BLaER1 treated with 17β-estradiol and CSF1 and Interleukin-3, amounts not matched to agents 10 nM and 100 nM (cell line): ENCODE measurements at regions not wholly inside any gene's neighbourhood (a gene's known extent, or its start where the extent isn't known, plus 50 kb on each side); places are given as distances from the start of the nearest gene placed in this dataset.

ENCODE experiments used
- H3K27ac ChIP-seq, 11 experiments: shearing (Covaris generic); formaldehyde crosslinking; 2 replicates each; pipeline ENCODE4 v1.8.1; 2022
- H3K27me3 ChIP-seq, 11 experiments: shearing (Covaris generic); formaldehyde crosslinking; 2 replicates each; pipeline ENCODE4 v1.8.1; 2022
- H3K36me3 ChIP-seq, 11 experiments: shearing (Covaris generic); formaldehyde crosslinking; 2 replicates each; pipeline ENCODE4 v1.8.1; 2022
- H3K4me1 ChIP-seq, 10 experiments: shearing (Covaris generic); formaldehyde crosslinking; 2 replicates each; pipeline ENCODE4 v1.8.1; 2022
- H3K4me2 ChIP-seq, 11 experiments: shearing (Covaris generic); formaldehyde crosslinking; 2 replicates each; pipeline ENCODE4 v1.8.1; 2022
- H3K4me3 ChIP-seq, 10 experiments: shearing (Covaris generic); formaldehyde crosslinking; 2 replicates each; pipeline ENCODE4 v1.8.1; 2022
- H3K9ac ChIP-seq, 11 experiments: shearing (Covaris generic); formaldehyde crosslinking; 2 replicates each; pipeline ENCODE4 v1.8.1; 2022
- H3K9me3 ChIP-seq, 11 experiments: shearing (Covaris generic); formaldehyde crosslinking; replicated peaks in 1 of 11; 2 replicates each; pipeline ENCODE4 v1.8.1; 2022
- H4K20me1 ChIP-seq, 11 experiments: shearing (Covaris generic); formaldehyde crosslinking; 2 replicates each; pipeline ENCODE4 v1.8.1; 2022
- Cebpa-rat ChIP-seq, 11 experiments: shearing (Covaris generic); IDR thresholded peaks; 2 replicates each; pipeline ENCODE4 v1.8.1; 2022

DNA sequence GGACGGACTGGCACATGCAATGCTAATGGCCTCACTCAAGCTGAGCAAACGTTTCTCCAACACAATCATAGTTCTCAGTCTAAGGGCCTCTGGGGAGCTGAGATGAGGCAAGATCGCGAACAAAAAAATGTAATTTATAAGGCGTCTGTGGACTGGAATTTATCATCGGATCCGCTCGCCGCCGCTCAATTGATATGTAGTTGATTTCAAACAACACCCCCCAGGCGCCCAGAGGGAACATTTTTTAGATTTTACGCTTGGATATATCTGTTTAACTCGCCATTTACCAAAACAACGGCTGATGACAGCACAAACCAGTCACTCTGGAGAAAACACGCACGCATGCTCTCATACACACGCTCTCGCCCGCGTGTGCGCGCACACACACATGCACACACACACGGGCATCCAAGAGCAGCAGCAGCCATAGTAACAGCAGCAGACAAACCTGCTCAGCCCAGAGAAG, 335.8 kb downstream of the SMAD2 start:
- Histone ChIP-seq H3K9me3 (peaks cover 12 to 17% (median 15%) of the 10 kb centered on the region in 11 experiments; a peak in 19 of 22 replicates), H3K9ac (no peak overlapping the region), H3K27ac (no peak overlapping the region), H3K36me3 (no peaks in the 10 kb centered on the region), H3K4me3 (no peak overlapping the region), H3K4me1 (peaks cover 0 to 10% (median 6%) of the 10 kb centered on the region in 10 experiments; a peak in 11 of 20 replicates), H3K4me2 (no peak overlapping the region), H3K27me3 (peaks cover 0 to 10% (median 7%) of the 10 kb centered on the region in 11 experiments; a peak in 9 of 22 replicates), H4K20me1 (no peaks in the 10 kb centered on the region)
- TF ChIP-seq Cebpa-rat (IDR thresholded peaks at IDR 0.05), result no peak

DNA sequence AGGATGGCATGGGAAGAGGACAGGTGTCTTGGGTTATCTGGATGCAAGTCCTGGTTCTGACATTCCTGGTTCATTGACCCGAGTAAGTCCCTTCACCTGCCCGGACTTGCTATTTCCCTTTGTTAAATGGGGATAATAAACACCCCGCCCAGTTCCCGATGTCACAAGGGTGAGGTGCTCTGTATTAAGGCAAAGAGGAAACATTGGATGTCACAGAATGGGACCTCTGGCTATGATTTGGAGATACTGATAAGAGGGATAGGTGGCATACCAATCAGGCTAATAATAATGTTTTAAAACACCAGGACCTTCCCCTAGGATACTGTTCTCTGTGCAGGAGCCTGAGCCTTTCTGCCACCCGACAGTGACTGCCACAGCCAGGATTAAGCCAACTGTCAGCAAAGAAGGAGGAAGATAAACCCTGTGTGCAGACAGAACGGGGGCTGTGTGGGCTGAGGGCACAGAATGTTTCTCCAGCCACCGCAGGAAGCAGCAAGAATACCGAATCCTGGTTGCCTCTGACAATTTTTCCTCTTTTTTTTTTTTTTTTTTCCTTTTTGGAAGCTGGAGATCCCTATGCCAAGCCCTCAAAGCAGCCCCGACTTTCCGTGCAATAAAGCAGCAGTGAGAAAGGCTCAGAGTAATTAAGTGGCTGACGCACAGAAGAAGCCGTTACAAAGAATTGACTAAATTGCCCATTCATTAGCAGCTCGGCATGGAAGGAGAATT, 336.6 kb downstream of the SMAD2 start:
- H3K9ac ChIP-seq, result no peak overlapping the region
- H4K20me1 ChIP-seq, result no peaks in the 10 kb centered on the region
- no peak overlapping the region for H3K27ac ChIP-seq
- no peaks in the 10 kb centered on the region for H3K36me3 ChIP-seq
- no peak for TF ChIP-seq Cebpa-rat (IDR thresholded peaks at IDR 0.05)
- H3K4me1 ChIP-seq, result peaks cover 0 to 10% (median 6%) of the 10 kb centered on the region in 10 experiments; a peak in 11 of 20 replicates
- no peak overlapping the region for H3K4me3 ChIP-seq
- H3K27me3 ChIP-seq, result peaks cover 0 to 10% (median 7%) of the 10 kb centered on the region in 11 experiments; a peak in 9 of 22 replicates
- no peak overlapping the region for H3K4me2 ChIP-seq
- H3K9me3 ChIP-seq, result peaks cover 12 to 17% (median 15%) of the 10 kb centered on the region in 11 experiments; a peak in 19 of 22 replicates

DNA sequence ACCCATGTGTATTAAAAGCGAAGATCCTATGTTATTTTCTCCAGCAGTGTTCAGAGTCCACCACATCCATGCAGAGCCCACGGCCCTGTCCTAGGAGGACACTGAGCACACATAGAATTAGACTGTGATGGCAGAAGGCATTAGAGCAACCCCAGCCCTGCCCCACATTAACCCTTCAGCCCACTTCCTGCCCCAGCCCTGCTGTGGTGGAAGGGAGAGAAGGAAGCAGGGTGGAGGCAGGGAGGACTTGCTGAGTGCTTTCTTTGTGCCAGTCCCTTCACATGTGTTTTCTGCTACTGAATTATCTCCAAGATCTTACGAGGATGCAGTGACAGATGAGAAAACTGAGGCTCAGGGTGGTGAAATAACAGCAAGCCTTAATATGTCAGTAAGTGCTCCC, 339.0 kb downstream of the SMAD2 start:
- H3K36me3 ChIP-seq, result no peaks in the 10 kb centered on the region
- H3K9me3 ChIP-seq, result peaks cover 12 to 17% (median 15%) of the 10 kb centered on the region in 11 experiments; a peak in 19 of 22 replicates
- H3K27ac ChIP-seq, result no peak overlapping the region
- H3K4me2 ChIP-seq, result peak overlapping the region in 5 of 11 experiments; percentile 14 to 27 (median 15); a peak in 4 of 22 replicates
- H3K4me3 ChIP-seq, result no peak overlapping the region
- H4K20me1 ChIP-seq, result no peaks in the 10 kb centered on the region
- H3K9ac ChIP-seq, result no peak overlapping the region
- H3K4me1 ChIP-seq, result peaks cover 0 to 10% (median 6%) of the 10 kb centered on the region in 10 experiments; a peak in 11 of 20 replicates
- TF ChIP-seq Cebpa-rat (IDR thresholded peaks at IDR 0.05), result no peak
- peaks cover 0 to 10% (median 7%) of the 10 kb centered on the region in 11 experiments; a peak in 9 of 22 replicates for H3K27me3 ChIP-seq

DNA sequence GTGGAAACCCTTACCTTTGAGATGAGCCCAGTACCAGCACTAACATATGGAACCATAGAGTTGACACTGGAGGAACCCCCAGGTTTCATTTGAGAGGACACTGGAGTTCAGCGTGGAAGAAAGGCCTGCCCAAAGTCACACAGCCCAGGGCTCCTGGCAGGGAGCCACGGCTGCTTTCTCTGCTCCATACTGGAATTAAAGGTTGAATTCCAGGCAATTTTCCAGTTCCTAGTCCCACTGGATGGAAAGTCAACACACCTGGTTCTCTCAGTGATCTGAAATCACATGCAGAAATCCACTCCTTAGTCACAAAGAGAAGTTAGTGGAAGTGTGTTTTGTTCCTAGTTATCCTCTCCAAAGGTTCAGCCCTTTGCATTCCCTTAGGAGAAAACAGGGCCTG, 336.1 kb upstream of the SKOR2 start:
- Histone ChIP-seq H3K9ac (no peak overlapping the region), H3K27me3 (no peaks in the 10 kb centered on the region)

GRCh38 chr18:47586418-47587070, 335.1 kb upstream of the SKOR2 start:
- Histone ChIP-seq H3K9ac (no peak overlapping the region), H3K27ac (no peak overlapping the region), H3K4me2 (no peak overlapping the region), H4K20me1 (no peaks in the 10 kb centered on the region), H3K36me3 (no peaks in the 10 kb centered on the region), H3K4me1 (peaks cover 0 to 5% (median 3%) of the 10 kb centered on the region in 10 experiments; a peak in 11 of 20 replicates), H3K4me3 (no peak overlapping the region), H3K9me3 (no peaks in the 10 kb centered on the region; a peak in 1 of 22 replicates), H3K27me3 (no peaks in the 10 kb centered on the region)
- no peak for TF ChIP-seq Cebpa-rat (IDR thresholded peaks at IDR 0.05)

More for the DNA sequence above, 336.1 kb upstream of the SKOR2 start:
- TF ChIP-seq Cebpa-rat (IDR thresholded peaks at IDR 0.05), result no peak
- no peak overlapping the region for H3K4me2 ChIP-seq
- peaks cover 0 to 10% (median 6%) of the 10 kb centered on the region in 10 experiments; a peak in 11 of 20 replicates for H3K4me1 ChIP-seq
- no peaks in the 10 kb centered on the region; a peak in 1 of 22 replicates for H3K9me3 ChIP-seq
- H3K36me3 ChIP-seq, result no peaks in the 10 kb centered on the region
- no peak overlapping the region for H3K4me3 ChIP-seq
- H3K27ac ChIP-seq, result no peak overlapping the region
- H4K20me1 ChIP-seq, result no peaks in the 10 kb centered on the region

DNA sequence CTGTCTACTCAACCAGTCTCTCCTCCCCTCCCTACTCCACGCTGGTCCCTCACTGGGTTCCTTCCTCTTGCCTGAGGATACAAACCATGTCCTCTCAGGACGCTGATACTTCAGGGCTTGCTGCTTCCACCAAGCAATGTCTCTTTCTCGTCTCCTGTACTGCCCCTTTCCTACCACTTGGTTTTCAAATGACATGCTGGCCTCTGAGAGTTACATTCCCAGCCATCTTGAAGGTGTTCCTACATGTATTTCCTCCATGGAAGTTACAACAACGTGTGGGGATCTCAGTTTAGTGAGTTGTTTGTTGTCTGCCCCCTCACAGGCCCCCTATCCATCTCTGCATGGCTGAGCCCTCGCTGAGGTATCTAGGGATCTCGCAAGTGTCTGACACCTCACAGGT, 334.5 kb upstream of the SKOR2 start:
- Histone ChIP-seq H3K4me1 (no peaks in the 10 kb centered on the region), H3K27me3 (no peaks in the 10 kb centered on the region), H3K4me2 (no peak overlapping the region), H3K9ac (no peak overlapping the region), H4K20me1 (no peaks in the 10 kb centered on the region), H3K36me3 (no peaks in the 10 kb centered on the region), H3K4me3 (no peak overlapping the region), H3K27ac (no peak overlapping the region), H3K9me3 (no peaks in the 10 kb centered on the region; a peak in 1 of 22 replicates)
- TF ChIP-seq Cebpa-rat (IDR thresholded peaks at IDR 0.05), result no peak

- no peaks in the 10 kb centered on the region for H3K9me3 ChIP-seq
- H3K4me1 ChIP-seq, result no peaks in the 10 kb centered on the region
- no peak overlapping the region for H3K4me2 ChIP-seq
- H3K27ac ChIP-seq, result no peak overlapping the region
- H3K36me3 ChIP-seq, result no peaks in the 10 kb centered on the region
- H3K4me3 ChIP-seq, result no peak overlapping the region
- no peak overlapping the region for H3K9ac ChIP-seq
- H3K27me3 ChIP-seq, result no peaks in the 10 kb centered on the region
- H4K20me1 ChIP-seq, result no peaks in the 10 kb centered on the region
- no peak for TF ChIP-seq Cebpa-rat (IDR thresholded peaks at IDR 0.05)
Observed at GRCh38 chr18:47585136-47585535, 333.7 kb upstream of the SKOR2 start.

GRCh38 chr18:47582093-47582492, 330.6 kb upstream of the SKOR2 start:
- no peaks in the 10 kb centered on the region for H3K9me3 ChIP-seq
- no peak overlapping the region for H3K27ac ChIP-seq
- no peaks in the 10 kb centered on the region for H3K36me3 ChIP-seq
- H3K4me1 ChIP-seq, result no peaks in the 10 kb centered on the region
- TF ChIP-seq Cebpa-rat (IDR thresholded peaks at IDR 0.05), result no peak
- no peak overlapping the region for H3K4me2 ChIP-seq
- no peaks in the 10 kb centered on the region for H3K27me3 ChIP-seq
- no peaks in the 10 kb centered on the region for H4K20me1 ChIP-seq
- no peak overlapping the region for H3K9ac ChIP-seq
- H3K4me3 ChIP-seq, result no peak overlapping the region

GRCh38 chr18:47577520-47577919, 326.1 kb upstream of the SKOR2 start:
- H3K27ac ChIP-seq, result no peak overlapping the region
- H3K4me2 ChIP-seq, result no peak overlapping the region
- no peaks in the 10 kb centered on the region for H3K36me3 ChIP-seq
- no peaks in the 10 kb centered on the region for H3K27me3 ChIP-seq
- H3K4me1 ChIP-seq, result no peaks in the 10 kb centered on the region
- no peaks in the 10 kb centered on the region for H3K9me3 ChIP-seq
- H3K4me3 ChIP-seq, result no peak overlapping the region
- no peaks in the 10 kb centered on the region for H4K20me1 ChIP-seq
- no peak overlapping the region for H3K9ac ChIP-seq
- no peak for TF ChIP-seq Cebpa-rat (IDR thresholded peaks at IDR 0.05)
